GM12874 (cell line): ENCODE measurements at regions not wholly inside any gene's neighbourhood (a gene's known extent, or its start where the extent isn't known, plus 50 kb on each side); places are given as distances from the start of the nearest gene placed in this dataset.

Experiments used
- TF ChIP-seq, protein P1 (sequence below): IDR thresholded peaks from 2 replicates; pipeline ENCODE4 v1.5.1; 2011; ENCODE audit warnings: low read depth, mild to moderate bottlenecking, control low read depth, low read length, moderate library complexity; ENCODE audit not compliant: insufficient read depth

DNA sequence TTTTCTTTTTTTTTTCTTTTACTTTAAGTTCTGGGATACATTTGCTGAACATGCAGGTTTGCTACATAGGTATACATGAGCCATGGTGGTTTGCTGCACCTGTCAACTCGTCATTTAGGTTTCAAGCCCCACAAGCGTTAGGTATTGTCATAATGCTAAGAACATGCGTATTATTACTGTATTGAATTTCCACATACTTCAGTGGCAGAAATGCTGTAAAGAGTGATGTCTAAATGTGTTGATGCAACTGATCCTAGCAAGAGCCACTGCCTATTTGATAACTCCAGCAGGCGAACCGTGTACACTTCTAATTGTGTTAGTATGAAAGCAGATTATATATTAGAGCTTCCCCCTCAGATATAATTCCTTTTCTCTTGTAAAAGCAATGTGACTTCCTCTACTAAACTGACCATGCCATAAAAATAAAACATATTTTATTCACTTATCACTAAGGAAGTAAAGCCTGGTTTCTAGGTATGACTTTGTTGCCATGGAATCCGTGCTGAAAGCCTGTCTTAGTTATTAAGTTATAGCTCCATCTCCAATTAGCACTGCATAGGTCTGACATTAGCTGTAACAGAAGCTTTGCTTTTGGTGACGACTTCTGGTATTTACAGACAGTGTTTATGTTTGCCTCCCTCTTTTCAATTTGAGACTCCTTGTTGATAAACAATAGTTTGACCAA is 280.0 kb downstream of the GALR1 start:
- TF ChIP-seq, protein P1, sequence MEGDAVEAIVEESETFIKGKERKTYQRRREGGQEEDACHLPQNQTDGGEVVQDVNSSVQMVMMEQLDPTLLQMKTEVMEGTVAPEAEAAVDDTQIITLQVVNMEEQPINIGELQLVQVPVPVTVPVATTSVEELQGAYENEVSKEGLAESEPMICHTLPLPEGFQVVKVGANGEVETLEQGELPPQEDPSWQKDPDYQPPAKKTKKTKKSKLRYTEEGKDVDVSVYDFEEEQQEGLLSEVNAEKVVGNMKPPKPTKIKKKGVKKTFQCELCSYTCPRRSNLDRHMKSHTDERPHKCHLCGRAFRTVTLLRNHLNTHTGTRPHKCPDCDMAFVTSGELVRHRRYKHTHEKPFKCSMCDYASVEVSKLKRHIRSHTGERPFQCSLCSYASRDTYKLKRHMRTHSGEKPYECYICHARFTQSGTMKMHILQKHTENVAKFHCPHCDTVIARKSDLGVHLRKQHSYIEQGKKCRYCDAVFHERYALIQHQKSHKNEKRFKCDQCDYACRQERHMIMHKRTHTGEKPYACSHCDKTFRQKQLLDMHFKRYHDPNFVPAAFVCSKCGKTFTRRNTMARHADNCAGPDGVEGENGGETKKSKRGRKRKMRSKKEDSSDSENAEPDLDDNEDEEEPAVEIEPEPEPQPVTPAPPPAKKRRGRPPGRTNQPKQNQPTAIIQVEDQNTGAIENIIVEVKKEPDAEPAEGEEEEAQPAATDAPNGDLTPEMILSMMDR = no peak

DNA sequence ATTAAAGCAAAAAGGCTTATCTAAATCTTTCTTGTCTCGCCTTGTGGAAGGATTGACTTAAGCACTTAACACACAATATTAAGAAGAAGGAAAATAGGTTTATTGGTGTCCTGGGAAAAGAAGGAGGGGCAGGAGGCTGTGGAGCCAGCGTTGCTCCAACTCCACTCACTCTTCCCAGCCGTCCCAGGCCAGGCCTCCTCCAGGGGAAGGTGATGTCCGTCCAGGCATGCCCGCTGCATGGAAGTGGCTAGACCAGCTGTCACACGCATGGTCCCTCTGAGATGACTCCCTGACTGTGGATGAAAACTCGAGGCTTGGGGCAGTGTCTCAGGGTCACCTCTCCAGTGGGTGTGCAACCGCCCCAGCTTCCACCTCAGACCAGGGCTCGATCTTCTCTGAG is 281.1 kb downstream of the GALR1 start:
- TF ChIP-seq, protein P1 = no peak

DNA sequence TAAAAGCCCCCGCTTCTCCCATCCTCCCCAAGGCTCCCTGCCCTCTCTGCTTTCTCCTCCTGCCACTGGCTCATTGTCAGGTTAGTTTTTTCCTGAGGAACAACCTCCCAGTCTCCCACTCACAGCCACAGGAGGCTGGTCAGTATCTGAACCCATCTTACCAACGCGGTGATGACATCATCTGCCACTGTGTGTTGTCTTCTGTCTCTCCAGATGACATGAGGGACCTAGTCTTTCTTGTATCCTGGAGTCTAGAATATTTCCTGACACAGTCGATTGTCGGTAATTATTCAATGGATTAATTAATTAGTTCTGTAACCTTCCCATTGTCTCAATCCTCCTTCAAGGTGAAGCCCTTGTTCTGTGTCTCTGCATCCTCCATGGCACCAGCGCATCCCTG is 290.2 kb downstream of the GALR1 start:
- TF ChIP-seq, protein P1 = no peak

GRCh38 chr18:77544792-77545191 is 295.1 kb downstream of the GALR1 start:
- TF ChIP-seq, protein P1 = no peak

- TF ChIP-seq, protein P1 = no peak
Observed at GRCh38 chr18:77547757-77548156, 298.1 kb downstream of the GALR1 start.

- TF ChIP-seq, protein P1 = no peak
Observed at GRCh38 chr18:77548790-77549420, 299.3 kb downstream of the GALR1 start.

DNA sequence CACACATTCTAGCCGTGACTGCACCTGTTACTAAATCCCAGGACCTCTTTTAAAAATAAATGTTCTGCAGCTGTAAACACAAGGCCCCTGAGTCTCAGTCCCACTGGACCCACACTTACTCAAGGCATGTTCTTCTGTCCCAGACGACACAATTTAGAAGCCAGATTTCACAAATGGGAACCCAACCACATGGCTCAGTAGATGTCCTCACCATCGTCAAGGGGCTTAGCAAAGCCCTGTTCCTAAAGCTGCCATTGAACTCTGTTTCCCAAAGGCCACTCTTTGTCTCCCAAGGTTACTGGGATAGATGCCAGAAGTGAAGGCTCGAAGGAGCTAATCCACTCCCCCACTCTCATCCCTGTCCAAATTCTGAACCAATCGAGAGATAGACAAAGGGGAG is 301.0 kb downstream of the GALR1 start:
- TF ChIP-seq, protein P1 = no peak
